Right lobe of liver (tissue), 6 donors: ENCODE measurements at regions not wholly inside any gene's neighbourhood (a gene's known extent, or its start where the extent isn't known, plus 50 kb on each side); places are given as distances from the start of the nearest gene placed in this dataset.
A peak's percentile ranks its signal among the peaks of the same experiment; 100 is the strongest.

Experiments used
- ATAC-seq, 4 donors: fragments of 200-7000 bp; cut with Tn5 transposase; one replicate each; pipeline ENCODE4 v1.9.1; 2020; ENCODE audit warnings: mild to moderate bottlenecking in 4 of 4, moderate library complexity in 4 of 4
- DNase-seq, 3 donors: peaks; one replicate each; pipeline ENCODE4 v3.0.0-alpha.2; 2020
- H3K27ac ChIP-seq, 3 donors: fragments of 200-600 bp; one replicate each; pipeline ENCODE4 v1.8.0; 2022
- H3K27me3 ChIP-seq, 2 donors: fragments of 200-600 bp; one replicate each; pipeline ENCODE4 v1.8.0; 2022
- H3K36me3 ChIP-seq, 4 donors: fragments of 200-600 bp; sonication (generic) in 1 of 4; one replicate each; pipeline versions ENCODE4 v1.5.1 to v1.8.0; 2017 to 2022; ENCODE audit warnings: control low read depth in 1 of 4
- H3K4me1 ChIP-seq, 4 donors: fragments of 200-600 bp; sonication (generic) in 1 of 4; one replicate each; pipeline versions ENCODE4 v1.5.1 to v1.8.0; 2017 to 2022; ENCODE audit warnings: control low read depth in 1 of 4
- H3K4me3 ChIP-seq, 3 donors: fragments of 200-600 bp; one replicate each; pipeline ENCODE4 v1.8.0; 2022
- H3K9me3 ChIP-seq, 4 donors: fragments of 200-600 bp; sonication (generic) in 1 of 4; one replicate each; pipeline versions ENCODE4 v1.5.1 to v1.8.0; 2017 to 2022; ENCODE audit warnings: control low read depth in 1 of 4
- POLR2A ChIP-seq: fragments of 450-650 bp; IDR thresholded peaks from one replicate; pipeline ENCODE4 v1.6.1; 2017; ENCODE audit warnings: antibody characterized with exemption, mild to moderate bottlenecking
- WGBS: methylation state at CpG from one replicate; pipeline ENCODE4 v1.1.6; 2018; ENCODE audit warnings: low coverage, low lambda C conversion rate; ENCODE audit not compliant: insufficient coverage; ENCODE audit errors: missing lambda C conversion rate; 5-methylcytosine and 5-hydroxymethylcytosine counted together
- intact Hi-C, 2 donors: fragments of 100-400 bp; cut with DNase I; formaldehyde crosslinking; loops; one replicate each; pipeline versions ENCODE4 v1.11.2 to v1.14.1; 2022
- TF ChIP-seq, protein P1 (sequence below), 4 donors: fragments of 200-600 bp in 3 of 4; fragments of 450-650 bp in 1 of 4; IDR thresholded peaks; one replicate each; pipeline versions ENCODE4 v1.5.1 to v1.8.0; 2016 to 2022; ENCODE audit warnings: antibody characterized with exemption in 4 of 4, mild to moderate bottlenecking in 2 of 4
- donor health status: DM: no; HTN: yes; CAD: no.
- donor health status: DM: no; HTN: no; CAD: no.
- donor health status: DM: no; HTN: no; CAD: no.
- donor health status: DM: no; HTN: yes; CAD: no.
- donor health status: DM: no; HTN: yes; CAD: no.

DNA sequence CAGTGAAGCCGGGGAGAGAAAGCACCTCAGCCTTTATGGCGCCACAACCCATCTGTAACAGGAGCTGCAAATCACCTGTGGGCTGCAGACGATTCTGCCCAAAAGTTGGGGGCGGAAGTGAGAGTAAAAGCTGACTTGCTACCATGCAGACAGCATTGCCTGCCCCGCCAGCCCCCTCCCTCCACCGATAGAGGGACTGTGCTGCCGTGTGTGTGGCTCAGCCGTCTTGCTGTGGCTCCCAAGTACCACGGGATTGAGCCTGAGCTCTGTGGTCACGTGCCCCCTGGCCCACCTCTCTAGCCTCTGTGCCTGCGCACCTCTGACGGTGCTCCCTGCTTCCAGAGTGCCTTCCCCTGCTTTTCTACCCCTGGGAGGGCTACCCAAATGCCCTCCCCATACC, 79.6 kb downstream of the GLI2 start:
- Histone ChIP-seq H3K9me3 (no peaks in the 10 kb centered on the region), H3K4me3 (no peak overlapping the region), H3K27ac (no peak overlapping the region), H3K36me3 (no peaks in the 10 kb centered on the region), H3K4me1 (no peaks in the 10 kb centered on the region), H3K27me3 (no peaks in the 10 kb centered on the region)
- intact Hi-C loops, result no loop called here
- WGBS, result 69% methylated on average over 3 of the region's 12 CpGs
- ATAC-seq (no peak), DNase-seq (peak in 1 of 3 donors; percentile 15)
- TF ChIP-seq, protein P1, sequence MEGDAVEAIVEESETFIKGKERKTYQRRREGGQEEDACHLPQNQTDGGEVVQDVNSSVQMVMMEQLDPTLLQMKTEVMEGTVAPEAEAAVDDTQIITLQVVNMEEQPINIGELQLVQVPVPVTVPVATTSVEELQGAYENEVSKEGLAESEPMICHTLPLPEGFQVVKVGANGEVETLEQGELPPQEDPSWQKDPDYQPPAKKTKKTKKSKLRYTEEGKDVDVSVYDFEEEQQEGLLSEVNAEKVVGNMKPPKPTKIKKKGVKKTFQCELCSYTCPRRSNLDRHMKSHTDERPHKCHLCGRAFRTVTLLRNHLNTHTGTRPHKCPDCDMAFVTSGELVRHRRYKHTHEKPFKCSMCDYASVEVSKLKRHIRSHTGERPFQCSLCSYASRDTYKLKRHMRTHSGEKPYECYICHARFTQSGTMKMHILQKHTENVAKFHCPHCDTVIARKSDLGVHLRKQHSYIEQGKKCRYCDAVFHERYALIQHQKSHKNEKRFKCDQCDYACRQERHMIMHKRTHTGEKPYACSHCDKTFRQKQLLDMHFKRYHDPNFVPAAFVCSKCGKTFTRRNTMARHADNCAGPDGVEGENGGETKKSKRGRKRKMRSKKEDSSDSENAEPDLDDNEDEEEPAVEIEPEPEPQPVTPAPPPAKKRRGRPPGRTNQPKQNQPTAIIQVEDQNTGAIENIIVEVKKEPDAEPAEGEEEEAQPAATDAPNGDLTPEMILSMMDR (IDR thresholded peaks at IDR 0.05), result no peak
- TF ChIP-seq POLR2A, result no peak

DNA sequence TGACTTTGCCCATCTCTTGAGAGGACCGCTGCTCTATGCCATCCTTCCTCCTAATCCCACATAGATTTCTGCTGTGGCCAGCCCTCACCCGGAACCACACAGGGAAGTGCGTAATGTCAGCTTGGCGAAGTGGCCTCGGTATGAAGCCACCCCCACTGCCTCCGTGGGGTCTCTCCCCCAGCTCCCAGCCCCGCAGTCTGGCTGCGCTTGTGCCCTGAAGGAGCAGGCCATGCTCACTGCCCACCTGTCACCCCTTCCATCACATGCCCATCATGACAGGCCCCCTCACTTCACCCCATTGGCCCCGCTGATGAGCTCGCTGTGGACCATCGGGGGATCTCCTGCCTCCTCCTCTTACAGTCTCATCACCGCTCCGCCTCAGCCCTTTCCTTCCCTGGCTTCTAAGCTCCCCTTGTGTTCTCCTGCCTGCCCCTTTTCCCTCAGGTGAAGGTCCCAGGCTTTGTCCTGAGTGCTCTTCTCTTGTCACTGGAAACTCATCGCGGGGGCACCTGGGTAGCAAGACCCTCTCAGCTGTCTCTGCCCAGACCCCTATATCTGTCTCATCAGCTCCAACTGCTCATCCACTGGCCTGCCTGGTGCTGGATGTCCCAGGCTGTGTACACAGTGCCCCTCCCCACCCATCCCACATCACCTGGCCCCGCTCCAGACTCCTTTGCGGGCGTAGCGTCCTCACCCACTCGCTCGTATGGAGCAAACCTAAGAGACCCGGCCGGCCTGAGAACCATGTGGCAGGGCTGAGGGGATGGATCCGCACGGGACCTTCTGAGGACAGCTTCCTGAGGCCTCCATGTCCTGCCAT, 81.7 kb downstream of the GLI2 start:
- TF ChIP-seq, protein P1 (IDR thresholded peaks at IDR 0.05), result no peak
- no peak for TF ChIP-seq POLR2A
- Histone ChIP-seq H3K9me3 (no peaks in the 10 kb centered on the region), H3K36me3 (no peaks in the 10 kb centered on the region), H3K27me3 (no peaks in the 10 kb centered on the region), H3K27ac (no peak overlapping the region), H3K4me1 (no peaks in the 10 kb centered on the region), H3K4me3 (no peak overlapping the region)
- intact Hi-C loops, result no loop called here
- ATAC-seq (no peak), DNase-seq (peak in 1 of 3 donors; percentile 52)
- 86% methylated on average over 18 of the region's 25 CpGs for WGBS

DNA sequence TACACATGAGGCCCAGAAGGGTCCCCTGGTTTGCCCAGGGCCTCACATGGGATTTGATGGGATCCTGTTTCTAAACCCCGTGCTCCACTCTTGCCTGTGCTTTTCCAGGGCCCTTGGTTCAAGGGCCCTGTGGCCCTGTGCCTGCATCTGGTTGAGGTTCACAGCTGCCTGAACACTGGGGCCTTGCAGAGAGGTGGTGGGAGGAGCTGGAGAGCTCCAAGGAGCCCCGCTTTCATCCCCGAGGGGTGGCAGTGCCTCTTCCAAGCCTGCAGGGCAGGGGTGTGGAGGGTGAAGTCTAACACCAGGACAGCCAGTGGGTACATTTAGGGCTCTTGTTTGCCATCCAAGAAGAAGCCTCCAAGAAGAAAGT, 82.3 kb downstream of the GLI2 start:
- Histone ChIP-seq H3K36me3 (no peaks in the 10 kb centered on the region), H3K4me3 (no peak overlapping the region), H3K27ac (no peak overlapping the region), H3K27me3 (no peaks in the 10 kb centered on the region), H3K9me3 (no peaks in the 10 kb centered on the region), H3K4me1 (no peaks in the 10 kb centered on the region)
- peak in 1 of 3 donors; percentile 16 for DNase-seq
- no CpG with 5 or more reads among the region's 3 CpGs for WGBS
- intact Hi-C loops, result no loop called here
- ATAC-seq, result no peak
- TF ChIP-seq, protein P1 (IDR thresholded peaks at IDR 0.05), result no peak
- no peak for TF ChIP-seq POLR2A

DNA sequence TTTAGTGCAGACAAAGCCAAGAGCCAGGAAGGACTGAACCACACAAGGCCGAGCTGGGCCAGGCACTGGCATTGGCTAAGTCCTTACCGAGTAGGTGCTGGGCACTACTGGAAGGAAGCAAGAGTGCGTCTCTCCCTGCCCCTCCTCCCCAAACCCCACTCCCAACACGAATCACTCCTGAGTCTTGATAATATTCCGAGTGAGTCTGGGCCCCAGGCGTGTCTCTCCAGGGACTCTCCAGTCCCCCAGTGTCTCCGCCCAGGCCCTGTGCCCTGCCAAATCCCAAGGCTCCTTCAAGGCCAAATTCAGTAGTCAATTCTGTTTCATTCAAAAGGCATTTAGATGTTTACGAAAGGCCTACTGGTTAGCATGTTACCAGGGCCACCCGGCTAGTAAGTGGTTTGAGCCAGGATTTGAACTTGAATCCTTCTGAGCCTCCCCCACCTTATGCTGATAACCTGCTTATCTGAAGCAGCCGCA, 82.8 kb downstream of the GLI2 start:
- no peak overlapping the region for H3K4me3 ChIP-seq
- 60% methylated on average over 9 of the region's 10 CpGs for WGBS
- TF ChIP-seq, protein P1 (IDR thresholded peaks at IDR 0.05), result no peak
- no peak for TF ChIP-seq POLR2A
- no peaks in the 10 kb centered on the region for H3K9me3 ChIP-seq
- DNase-seq (peak in 1 of 3 donors; percentile 43), ATAC-seq (no peak)
- no peaks in the 10 kb centered on the region for H3K4me1 ChIP-seq
- H3K27ac ChIP-seq, result no peak overlapping the region
- H3K36me3 ChIP-seq, result no peaks in the 10 kb centered on the region
- intact Hi-C loops, result no loop called here
- no peaks in the 10 kb centered on the region for H3K27me3 ChIP-seq
